GM21825 (cell line): ENCODE measurements at regions not wholly inside any gene's neighbourhood (a gene's known extent, or its start where the extent isn't known, plus 50 kb on each side); places are given as distances from the start of the nearest gene placed in this dataset.
"Not testable (repeated sequence)": the region's sequence is repeated elsewhere in the genome, so short reads cannot be mapped to it uniquely, and the experiment has no call there.

Experiments used
- ATAC-seq: cut with Tn5 transposase; IDR thresholded peaks from one replicate; pipeline ENCODE4 v1.9.1; 2021; ENCODE audit warnings: mild to moderate bottlenecking, moderate library complexity; ENCODE audit not compliant: unreplicated experiment

DNA sequence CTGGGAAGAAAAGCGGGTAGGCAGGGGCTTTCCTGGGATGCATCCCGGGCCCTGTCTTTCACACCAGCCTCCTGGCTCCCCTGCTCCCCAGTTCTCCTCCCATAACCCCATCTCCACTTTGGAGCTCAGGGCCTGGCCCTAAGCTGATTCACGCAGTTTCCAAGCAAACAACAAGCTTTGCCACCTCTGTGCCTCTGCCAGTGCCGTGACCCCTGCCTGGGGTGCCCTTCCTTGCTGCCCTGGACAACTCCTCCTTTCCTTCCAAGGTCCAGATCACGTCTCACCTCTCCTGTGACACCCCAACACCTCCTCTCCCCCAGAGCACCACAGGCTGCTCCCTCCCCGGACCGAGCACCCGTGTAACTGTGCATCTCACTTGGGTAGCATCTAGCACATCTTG is 184.5 kb downstream of the NPIPB11 start:
- ATAC-seq = not testable (repeated sequence)

DNA sequence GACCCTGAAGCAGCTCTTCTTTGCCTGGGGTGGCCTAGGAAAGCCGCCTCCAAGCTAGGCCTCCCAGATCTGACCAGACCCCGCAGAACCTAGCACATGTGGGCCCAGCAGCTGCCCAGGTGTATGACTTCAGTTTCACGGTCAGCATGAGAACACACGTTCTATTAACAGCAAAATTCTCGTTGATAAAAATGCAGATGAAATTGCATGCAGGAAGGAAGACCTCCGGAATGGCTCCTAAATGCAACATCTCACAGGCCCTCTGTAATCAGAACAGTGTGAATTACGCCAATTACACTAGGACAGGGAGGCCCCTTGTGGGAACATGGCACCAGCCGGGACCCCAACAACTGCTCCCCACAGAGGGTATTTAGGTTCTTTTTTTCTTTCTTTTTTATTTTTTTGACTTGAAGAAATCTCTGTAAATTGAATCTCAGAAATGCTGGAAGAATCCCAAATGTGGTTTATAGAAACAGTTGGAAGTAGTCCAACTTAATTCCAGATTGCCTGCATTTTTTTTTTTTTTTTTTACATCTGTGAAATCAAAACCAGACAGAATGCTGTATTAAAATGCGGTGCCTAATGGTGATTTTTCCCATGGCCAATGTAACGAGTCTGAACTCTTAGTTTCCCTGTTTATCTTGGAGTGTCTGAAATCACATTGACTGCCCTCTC is 185.1 kb downstream of the NPIPB11 start:
- not testable (repeated sequence) for ATAC-seq

DNA sequence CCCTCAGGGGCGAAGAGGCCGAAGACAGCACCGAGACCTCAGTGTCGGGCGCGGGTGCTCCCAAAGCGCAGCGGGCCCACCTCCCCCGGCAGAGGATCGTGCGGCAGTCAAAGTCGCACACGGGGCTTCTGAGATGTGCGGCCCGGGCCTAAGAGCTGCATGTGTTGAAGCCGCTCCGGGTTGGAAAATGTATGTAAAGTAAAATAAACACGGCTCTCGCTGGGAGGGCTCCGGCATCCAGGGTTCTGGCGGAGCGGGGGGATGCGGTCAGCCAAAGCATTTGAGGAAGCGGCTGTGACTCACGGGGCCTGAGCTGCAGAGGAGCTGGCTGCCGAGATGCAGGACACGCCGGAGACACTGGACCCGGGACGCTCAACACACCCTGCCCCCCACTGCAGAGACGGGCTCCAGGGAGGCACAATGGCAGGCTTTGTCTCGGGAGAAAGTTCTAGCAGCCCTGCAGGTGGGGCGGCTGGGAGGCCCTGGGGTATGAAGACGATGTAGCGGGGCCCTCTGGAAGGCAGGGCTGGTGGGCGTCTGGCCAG is 185.8 kb downstream of the NPIPB11 start:
- ATAC-seq = not testable (repeated sequence)

DNA sequence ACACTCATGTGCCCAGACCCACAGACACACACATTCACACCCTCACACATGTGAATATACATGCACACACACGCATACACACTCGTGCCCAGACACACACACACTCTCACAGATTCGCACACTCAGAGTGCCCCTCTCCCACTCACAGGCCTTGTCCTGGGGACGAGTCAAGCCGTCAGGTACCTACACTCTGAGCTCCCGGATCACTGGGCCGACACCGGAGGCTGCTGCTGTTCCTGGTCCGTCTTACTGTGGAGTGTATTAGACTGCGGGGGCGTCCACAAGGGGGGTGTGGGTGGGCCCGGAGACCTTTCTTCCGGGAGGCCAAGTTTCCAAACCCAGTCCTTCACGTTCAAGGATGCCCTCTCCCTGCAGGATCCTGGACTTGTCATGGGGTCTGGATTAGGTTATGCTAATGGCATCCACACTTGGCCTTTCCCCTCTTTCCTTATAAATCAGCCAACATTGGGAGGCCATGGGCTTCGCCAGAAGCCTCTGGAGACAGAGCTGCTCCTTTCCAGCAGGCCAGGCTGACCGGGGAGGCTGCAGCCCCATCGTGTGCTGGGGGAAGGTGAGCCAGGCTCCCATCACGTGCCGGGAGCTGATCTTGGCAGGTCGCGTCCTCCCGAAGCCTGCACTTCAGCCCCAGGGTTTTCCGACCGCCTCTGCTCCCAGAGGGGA is 186.4 kb downstream of the NPIPB11 start:
- not testable (repeated sequence) for ATAC-seq

DNA sequence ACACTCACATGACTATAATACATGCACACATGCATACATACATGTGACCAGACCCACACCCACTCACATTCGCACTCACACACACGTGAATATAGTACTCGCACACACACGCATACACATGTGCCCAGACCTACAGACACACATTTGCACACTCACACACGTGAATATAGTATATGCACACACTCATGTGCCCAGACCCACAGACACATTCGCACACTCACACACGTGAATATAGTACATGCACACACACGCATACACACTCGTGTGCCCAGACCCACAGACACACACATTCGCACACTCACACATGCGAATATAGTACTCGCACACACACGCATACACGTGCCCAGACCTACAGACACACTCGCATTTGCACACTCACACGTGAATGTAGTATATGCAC is 186.9 kb downstream of the NPIPB11 start:
- ATAC-seq = not testable (repeated sequence)

DNA sequence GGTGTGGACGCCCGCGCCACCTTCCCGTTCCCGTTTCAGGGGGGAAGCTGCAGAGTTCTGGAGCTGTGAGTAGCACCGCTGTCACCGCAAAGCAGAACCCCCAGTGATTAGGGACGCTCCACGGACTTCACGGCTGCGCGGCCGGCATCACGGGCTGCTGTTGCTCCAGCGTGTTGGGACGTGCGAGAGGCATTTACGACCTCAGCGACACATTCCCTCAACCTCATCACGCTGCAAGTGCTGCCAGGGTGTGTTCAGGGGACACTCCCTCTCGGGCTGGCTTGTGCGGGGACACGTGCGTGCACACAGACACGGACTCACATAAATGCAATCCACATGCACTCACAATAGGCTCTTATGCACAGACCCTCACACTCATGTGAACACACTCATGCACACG is 187.9 kb downstream of the NPIPB11 start:
- not testable (repeated sequence) for ATAC-seq

DNA sequence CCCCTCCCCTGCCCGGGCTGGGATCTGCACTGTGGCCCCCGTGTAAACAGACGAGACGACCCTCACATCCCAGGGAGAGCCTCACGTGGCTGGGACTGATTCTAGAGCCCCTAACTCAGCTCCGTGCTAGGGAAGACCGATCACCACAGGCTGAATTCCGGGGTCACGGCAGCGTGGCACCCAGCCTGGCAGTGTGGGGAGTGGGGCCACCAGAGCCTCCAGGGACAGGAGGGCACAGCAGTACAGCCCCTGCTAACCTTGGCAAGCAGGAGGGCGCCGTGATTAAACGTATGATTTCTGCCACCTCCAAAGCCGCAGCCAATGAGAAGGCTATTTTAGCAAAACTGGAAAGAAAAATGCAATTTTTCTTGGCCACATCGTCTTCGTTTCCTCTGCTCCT is 188.3 kb downstream of the NPIPB11 start:
- not testable (repeated sequence) for ATAC-seq

DNA sequence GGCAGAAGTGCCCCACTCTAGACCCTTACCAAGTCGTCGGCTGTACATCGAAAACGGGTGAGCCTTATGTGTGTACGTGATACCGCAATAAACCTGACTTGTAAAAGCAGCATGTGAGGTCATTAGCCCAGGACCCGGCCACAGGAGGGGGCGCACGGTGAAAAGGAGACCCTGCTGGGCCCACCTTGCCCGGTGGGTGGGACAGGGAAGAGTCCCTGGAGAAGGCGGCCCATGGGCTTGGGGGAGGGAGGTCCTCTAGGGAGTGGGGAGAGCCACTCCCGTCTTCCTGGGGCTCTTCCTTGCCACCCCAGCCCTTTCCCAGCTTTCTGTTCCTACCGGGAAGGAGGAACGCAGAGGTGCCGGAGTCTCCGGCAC is 188.8 kb downstream of the NPIPB11 start:
- not testable (repeated sequence) for ATAC-seq

DNA sequence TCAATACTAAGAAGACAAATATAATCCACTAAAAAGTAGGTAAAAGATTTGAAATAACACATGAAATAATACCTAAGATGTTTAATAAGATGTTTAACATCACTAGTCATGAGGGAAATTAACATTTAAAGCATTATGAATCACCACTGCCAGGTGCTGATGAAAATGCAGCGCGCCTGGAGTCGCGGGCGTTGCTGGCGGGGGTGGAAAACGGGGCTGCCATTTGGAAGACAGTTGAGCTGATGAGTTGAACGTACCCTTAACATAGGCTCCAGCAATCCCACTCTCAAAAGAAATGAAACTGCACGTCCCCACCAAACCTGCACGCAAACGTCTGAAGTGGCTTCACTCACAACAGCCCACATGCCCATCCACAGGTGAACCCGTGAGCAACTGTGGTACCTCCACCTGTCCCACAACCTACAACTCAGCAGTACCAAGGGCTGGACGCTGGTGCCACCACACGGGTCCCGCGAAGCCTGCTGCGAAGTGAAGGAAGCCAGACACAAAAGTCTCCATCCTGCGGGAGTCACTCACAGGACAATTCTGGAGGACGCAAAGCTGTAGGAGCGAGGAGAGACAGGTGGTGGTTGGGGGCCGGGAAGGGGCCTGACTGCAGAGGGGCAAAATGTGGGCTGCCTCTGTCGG is 189.3 kb downstream of the NPIPB11 start:
- not testable (repeated sequence) for ATAC-seq

DNA sequence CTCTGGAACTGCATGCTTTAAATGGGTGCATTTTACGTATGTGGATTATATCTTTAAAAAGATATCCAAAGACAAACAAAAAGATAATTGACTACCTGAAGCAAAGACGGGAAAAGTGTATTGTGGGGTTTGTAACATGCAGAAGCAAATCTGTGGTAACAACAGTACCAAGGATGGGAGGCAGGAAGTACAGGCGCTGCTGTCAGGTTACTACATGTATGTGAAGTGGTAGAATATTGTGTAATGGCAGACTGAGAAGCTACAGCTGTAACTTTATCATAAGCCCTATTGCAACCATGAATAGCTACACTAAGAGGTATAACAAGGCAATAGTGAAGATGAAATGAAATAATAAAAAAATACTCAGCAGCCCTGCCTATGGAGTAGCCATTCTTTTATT is 192.7 kb downstream of the NPIPB11 start:
- not testable (repeated sequence) for ATAC-seq

DNA sequence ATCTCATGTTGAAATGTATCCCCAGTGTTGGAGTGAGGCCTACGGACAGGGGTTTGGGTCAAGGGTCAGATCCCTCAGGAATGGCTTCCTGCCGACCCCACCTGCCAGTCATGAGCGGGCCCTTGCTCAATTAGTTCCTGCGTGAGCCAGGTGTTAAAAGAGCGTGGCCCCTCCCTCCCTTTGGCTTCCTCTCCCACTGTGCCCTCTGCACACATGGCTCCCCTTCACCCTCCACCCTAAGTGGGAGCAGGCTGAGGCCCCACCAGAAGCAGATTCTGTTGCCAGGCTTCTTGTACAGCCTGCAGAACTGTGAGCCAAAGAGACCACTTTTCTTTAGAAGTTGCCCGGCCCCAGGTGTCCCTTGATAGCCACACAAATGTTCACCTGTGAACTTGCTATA is 193.3 kb downstream of the NPIPB11 start:
- ATAC-seq = not testable (repeated sequence)

DNA sequence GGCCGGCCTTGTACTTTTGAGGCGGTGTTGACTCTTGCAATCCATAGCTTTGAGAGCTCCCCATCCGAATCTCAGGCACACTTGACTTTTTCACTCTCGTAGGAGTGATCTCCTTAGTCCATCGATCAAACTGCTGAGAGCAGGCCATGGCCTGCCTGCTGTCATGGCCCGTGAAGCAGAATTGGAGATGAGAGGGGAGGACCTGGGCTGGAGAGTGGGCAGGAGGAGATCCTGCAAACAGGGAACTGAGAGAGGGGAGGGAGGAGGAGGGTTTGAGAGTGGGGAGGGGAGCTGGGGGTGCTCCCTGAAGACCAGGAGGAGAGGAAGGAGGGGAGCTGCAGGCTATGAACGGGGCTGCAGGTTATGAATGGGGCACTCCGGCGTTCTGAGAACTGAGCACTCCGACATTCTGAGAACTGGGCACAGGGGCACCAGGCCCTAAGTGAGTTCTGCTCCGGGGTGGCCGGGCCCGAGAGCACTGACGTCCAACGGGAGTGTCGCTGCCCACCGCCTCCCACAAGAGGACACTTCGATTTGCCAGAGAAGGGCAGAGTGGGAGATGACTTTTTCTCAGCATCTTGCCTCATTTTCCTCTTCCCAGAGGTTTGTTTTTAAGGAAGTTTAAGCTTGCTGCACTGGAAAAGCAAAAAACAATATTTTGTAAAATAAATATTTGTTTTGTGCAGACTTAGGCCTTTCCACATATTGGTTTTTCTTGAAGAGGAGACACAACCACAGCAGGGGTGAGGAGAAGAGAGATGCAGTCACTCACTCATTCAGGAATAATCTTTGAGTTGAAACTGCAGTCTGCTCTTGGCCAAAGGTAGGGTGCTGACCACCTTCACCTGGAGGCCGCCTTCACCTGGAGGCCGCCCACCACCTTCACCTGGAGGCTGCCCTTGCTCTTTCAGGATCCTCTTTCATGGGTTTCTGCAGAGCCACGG is 194.2 kb downstream of the NPIPB11 start:
- not testable (repeated sequence) for ATAC-seq

DNA sequence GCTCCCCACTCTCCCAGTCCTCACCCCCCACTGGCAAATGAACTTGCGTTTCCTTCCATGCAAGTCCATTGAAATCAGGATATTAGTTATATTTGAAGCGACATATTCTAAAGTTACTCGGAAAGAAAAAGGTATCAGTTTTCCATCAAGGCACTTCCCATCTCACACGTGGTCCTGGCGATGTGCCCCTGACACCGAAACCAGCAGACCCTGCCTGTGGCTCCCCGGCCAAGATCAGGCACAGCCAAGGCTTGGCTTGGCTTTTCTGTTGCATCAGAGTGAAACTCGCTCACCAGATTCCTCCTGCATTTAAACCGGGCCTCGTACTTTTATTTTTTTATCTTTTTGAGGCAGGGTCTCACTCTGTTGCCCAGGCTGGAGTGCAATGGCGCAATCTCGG is 195.1 kb downstream of the NPIPB11 start:
- not testable (repeated sequence) for ATAC-seq

DNA sequence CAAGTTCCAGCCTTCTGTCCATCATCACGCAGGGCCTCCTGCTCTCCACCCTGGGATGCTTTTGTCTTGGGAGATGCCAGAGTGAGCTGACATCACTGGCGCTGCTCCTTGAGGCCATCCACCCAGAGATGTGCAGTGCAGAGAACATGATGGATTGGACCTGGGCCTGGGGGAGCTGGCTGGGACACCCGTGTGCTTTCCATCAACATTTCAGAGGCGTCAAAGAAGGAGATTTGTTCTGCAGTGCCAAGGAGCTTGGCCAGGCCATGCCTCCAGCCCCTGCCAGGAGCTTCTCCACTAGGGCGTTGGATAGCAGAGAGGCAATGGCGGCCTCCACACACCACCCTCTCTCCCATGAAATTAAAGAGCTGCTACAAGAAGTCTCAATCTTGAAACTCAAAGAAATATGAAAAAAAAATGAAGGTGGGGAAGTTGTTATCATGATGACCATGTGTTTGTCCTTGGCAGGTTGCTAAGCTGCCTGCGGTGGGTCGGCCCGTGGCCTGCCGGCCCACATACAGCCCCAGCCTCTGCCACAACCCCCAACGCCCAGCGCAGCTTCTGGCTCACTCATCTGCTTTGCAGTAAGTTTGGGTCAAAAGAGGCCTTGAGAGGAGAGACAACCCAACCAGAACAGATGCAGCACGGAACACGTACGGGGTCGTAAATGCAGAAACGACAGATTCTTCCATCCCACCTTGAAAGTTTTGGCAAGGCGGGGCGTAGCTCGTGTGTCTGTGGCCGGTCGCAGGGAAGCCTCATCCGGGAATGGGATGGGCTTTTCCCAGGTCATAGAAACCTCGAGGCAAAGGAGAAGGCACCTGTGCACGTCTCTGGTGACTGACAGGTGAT is 196.0 kb downstream of the NPIPB11 start:
- not testable (repeated sequence) for ATAC-seq

DNA sequence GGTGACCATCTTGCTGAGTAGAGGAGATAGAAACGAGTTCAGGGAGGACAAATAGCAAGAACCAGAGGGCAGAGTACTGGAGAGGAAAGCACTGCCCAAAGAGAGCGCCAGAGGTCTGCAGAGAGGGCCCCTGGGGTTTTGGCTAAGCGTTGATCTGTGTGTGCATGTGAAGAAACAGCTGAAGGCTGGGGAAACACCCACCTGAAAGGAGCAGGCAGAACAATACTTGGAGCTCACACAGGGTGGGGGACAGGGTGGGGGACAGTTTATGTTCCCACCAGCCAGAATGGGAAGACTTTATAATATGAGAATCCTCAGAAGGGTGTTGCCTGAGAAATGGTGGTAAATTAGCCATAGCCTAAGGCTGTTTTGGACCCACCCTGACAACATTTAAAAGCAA is 200.4 kb downstream of the NPIPB11 start:
- ATAC-seq = not testable (repeated sequence)

DNA sequence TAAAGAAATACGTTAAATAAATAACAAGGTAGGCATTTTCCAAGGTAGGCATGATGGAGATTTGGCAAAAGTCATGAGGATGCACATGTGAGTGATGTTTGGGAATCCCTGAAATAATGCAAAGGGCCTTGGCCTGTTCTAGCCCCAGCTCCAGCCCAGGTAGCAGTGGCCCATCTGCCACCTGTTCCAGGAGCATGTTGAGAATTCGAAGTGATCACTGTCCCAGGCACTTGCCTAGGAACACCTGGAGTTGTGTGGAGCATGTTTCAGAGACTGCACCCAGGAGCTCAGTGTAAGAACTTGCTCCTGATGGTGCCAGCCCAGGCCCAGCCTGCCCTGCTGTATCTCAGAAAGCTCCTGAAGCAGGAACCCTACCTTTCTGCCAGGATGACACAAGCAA is 201.4 kb downstream of the NPIPB11 start:
- not testable (repeated sequence) for ATAC-seq

DNA sequence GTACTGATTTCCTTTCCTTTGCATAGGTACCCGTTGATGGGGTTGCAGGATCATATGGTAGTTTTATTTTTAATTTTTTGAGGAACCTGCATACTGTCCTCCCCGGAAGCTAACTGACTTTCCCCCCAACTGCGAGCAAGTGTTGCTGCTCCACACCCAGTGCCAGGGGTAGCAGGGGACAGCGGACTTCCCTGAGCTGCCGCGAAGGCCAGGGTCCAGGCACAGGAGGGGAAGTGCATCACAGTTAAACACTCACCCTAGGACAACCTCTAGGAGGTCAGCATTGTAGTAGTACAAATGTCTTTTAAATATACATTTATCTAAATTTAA is 201.7 kb downstream of the NPIPB11 start:
- ATAC-seq = no peak

DNA sequence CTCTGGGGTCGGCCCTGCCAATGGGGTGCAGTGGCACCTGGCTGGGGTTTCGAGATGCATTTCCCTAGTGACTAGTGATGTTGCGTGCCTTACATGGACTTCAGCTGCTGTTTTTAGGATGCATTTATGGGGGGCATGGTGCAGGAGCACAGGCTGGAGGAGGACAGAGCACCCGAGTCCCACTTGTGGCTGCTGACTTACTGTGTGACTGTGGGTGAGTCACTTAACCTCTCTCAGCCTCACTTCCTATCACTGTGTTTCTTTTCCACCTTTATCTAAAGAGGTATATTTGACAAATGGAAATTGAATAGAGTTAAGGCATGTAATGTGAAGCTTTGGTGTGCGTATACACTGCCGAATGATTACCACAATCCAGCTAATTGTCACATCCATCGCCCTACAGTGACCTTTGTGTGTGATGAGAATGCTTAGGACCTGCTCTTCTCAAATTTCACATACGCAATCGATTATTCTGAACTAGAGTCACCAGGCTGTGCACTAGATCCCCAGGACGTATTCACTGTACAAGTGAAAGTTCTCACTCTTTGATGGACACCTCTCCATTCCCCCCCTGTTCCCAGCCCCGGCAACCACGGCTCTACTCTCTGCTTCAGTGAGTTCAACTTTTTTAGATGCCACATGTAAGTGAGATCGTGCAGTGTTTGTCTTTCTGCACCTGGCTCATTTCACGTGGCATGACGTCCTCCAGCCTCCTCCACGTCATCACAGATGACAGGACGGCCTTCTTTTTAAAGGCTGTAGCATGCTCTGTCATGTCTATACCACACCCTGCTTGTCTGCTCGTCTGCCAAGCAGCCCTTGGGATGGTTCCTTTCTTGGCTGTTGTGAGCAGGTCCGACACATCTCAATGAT is 202.3 kb downstream of the NPIPB11 start:
- ATAC-seq = not testable (repeated sequence)
